ENCODE measurements at regions not wholly inside any gene's neighbourhood (a gene's known extent, or its start where the extent isn't known, plus 50 kb on each side); places are given as distances from the start of the nearest gene placed in this dataset.

GRCh38 chr5:17714186-17714585 lies 79.9 kb downstream of the TAF11L14 start:
- no peak for TF ChIP-seq CEBPB (IDR thresholded peaks at IDR 0.05; ENCODE audit: low read depth, low read length)
- no peak for TF ChIP-seq BRCA1 (IDR thresholded peaks at IDR 0.05; ENCODE audit: low read depth, low read length)
- no peak for TF ChIP-seq CTCF (IDR thresholded peaks at IDR 0.05; ENCODE audit: control extremely low read depth in 1 of 3, insufficient read depth in 1 of 3, low read depth in 1 of 3, low read length in 3 of 3)
- TF ChIP-seq RAD21 (IDR thresholded peaks at IDR 0.05 in 1 of 2, conservative IDR thresholded peaks at IDR 0.05 in 1 of 2; ENCODE audit: low read depth in 2 of 2, low read length in 2 of 2), result no peak
- no peak for TF ChIP-seq POLR2A (IDR thresholded peaks at IDR 0.05; ENCODE audit: control extremely low read depth in 1 of 2, low read depth in 2 of 2, low read length in 2 of 2)
- no peak for TF ChIP-seq EZH2 (IDR thresholded peaks at IDR 0.05; ENCODE audit: low read depth, low read length, severe bottlenecking)
- TF ChIP-seq, protein P1, sequence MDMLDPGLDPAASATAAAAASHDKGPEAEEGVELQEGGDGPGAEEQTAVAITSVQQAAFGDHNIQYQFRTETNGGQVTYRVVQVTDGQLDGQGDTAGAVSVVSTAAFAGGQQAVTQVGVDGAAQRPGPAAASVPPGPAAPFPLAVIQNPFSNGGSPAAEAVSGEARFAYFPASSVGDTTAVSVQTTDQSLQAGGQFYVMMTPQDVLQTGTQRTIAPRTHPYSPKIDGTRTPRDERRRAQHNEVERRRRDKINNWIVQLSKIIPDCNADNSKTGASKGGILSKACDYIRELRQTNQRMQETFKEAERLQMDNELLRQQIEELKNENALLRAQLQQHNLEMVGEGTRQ (IDR thresholded peaks at IDR 0.05; ENCODE audit: low read length), result no peak
- no peak for TF ChIP-seq RFX5 (IDR thresholded peaks at IDR 0.05; ENCODE audit: borderline replicate concordance, low read depth, low read length)
- TF ChIP-seq BCL11A (IDR thresholded peaks at IDR 0.05; ENCODE audit: low read depth in 2 of 2, low read length in 2 of 2), result no peak

Measured in H1 (cell line).